ENCODE measurements at regions not wholly inside any gene's neighbourhood (a gene's known extent, or its start where the extent isn't known, plus 50 kb on each side); places are given as distances from the start of the nearest gene placed in this dataset.

DNA sequence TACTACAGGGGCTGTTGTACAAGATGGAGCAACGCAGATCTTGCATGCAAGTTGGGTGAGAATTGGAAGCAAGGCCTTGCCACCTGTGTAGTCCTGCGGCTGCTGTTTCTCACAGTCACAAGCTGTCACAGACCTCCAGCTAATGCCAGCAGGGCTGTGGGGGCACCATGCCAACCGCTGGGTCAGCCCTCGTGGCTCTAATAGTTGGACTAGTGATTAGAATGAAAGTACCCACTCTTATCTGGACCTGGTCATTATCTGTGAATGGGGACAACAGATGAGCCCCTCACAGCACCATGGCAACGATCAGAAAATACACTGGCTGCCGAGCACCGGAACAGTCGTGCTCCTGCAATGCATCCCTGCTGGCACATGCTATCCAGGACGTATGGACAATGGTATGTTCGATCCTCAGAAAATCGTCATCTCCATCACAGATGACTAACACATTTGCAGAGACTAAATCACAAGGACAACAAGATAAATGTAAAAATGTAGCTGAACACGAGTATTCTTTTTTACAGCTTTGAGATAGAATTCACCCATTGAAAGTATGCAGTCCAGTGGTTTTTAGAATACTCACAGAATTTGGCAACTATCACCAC is 80.4 kb upstream of the CALN1 start:
- TF ChIP-seq BACH2 (CRISPR knock-in tag; IDR thresholded peaks at IDR 0.05; ENCODE audit: borderline replicate concordance) (no peak), CREB5 (CRISPR knock-in tag; IDR thresholded peaks at IDR 0.05; ENCODE audit: low read depth) (no peak), ESRRG (CRISPR knock-in tag; IDR thresholded peaks at IDR 0.05) (no peak), ZNF70 (CRISPR knock-in tag; IDR thresholded peaks at IDR 0.05) (no peak), SNAI2 (CRISPR knock-in tag; IDR thresholded peaks at IDR 0.05) (no peak), ARNTL (CRISPR knock-in tag; IDR thresholded peaks at IDR 0.05; ENCODE audit: borderline replicate concordance, low read depth) (no peak), POU6F1 (CRISPR knock-in tag; IDR thresholded peaks at IDR 0.05; ENCODE audit: borderline replicate concordance, low read depth) (no peak), TOX (CRISPR knock-in tag; IDR thresholded peaks at IDR 0.05; ENCODE audit: borderline replicate concordance) (no peak), PPARA (CRISPR knock-in tag; IDR thresholded peaks at IDR 0.05; ENCODE audit: borderline replicate concordance) (no peak), TCF4 (CRISPR knock-in tag; IDR thresholded peaks at IDR 0.05; ENCODE audit: borderline replicate concordance) (no peak)
- TF ChIP-seq, protein P1, sequence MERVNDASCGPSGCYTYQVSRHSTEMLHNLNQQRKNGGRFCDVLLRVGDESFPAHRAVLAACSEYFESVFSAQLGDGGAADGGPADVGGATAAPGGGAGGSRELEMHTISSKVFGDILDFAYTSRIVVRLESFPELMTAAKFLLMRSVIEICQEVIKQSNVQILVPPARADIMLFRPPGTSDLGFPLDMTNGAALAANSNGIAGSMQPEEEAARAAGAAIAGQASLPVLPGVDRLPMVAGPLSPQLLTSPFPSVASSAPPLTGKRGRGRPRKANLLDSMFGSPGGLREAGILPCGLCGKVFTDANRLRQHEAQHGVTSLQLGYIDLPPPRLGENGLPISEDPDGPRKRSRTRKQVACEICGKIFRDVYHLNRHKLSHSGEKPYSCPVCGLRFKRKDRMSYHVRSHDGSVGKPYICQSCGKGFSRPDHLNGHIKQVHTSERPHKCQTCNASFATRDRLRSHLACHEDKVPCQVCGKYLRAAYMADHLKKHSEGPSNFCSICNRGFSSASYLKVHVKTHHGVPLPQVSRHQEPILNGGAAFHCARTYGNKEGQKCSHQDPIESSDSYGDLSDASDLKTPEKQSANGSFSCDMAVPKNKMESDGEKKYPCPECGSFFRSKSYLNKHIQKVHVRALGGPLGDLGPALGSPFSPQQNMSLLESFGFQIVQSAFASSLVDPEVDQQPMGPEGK (CRISPR knock-in tag; IDR thresholded peaks at IDR 0.05; ENCODE audit: borderline replicate concordance): no peak
- ATAC-seq: no peak

- ATAC-seq: no peak
Observed at GRCh38 chr7:72490301-72490700, 78.2 kb upstream of the CALN1 start.

DNA sequence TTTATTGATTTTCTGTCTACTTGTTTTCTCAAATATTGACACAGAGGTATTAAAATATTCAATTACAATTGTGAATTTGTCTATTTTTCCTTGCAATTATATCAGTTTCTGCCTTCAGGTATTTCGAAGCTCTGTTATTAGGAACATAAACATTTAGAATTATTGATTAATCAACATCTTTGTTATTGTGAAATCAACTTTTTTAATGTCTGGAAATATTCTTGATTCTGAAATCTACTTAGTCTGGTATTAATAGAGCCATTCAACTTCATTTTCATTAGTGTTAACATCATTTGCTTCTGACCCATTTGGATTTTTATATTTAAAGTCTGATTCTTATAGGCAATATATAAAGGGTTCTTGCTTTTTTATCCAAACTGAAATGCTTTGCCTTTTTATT is 69.8 kb upstream of the CALN1 start:
- no peak for ATAC-seq
- TF ChIP-seq, protein P2, sequence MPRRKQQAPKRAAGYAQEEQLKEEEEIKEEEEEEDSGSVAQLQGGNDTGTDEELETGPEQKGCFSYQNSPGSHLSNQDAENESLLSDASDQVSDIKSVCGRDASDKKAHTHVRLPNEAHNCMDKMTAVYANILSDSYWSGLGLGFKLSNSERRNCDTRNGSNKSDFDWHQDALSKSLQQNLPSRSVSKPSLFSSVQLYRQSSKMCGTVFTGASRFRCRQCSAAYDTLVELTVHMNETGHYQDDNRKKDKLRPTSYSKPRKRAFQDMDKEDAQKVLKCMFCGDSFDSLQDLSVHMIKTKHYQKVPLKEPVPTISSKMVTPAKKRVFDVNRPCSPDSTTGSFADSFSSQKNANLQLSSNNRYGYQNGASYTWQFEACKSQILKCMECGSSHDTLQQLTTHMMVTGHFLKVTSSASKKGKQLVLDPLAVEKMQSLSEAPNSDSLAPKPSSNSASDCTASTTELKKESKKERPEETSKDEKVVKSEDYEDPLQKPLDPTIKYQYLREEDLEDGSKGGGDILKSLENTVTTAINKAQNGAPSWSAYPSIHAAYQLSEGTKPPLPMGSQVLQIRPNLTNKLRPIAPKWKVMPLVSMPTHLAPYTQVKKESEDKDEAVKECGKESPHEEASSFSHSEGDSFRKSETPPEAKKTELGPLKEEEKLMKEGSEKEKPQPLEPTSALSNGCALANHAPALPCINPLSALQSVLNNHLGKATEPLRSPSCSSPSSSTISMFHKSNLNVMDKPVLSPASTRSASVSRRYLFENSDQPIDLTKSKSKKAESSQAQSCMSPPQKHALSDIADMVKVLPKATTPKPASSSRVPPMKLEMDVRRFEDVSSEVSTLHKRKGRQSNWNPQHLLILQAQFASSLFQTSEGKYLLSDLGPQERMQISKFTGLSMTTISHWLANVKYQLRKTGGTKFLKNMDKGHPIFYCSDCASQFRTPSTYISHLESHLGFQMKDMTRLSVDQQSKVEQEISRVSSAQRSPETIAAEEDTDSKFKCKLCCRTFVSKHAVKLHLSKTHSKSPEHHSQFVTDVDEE (CRISPR knock-in tag; IDR thresholded peaks at IDR 0.05): no peak
- TF ChIP-seq, protein P1 (CRISPR knock-in tag; IDR thresholded peaks at IDR 0.05; ENCODE audit: borderline replicate concordance): no peak
- TF ChIP-seq SNAI2 (CRISPR knock-in tag; IDR thresholded peaks at IDR 0.05) (no peak), ZNF8 (CRISPR knock-in tag; IDR thresholded peaks at IDR 0.05) (no peak), OSR1 (CRISPR knock-in tag; IDR thresholded peaks at IDR 0.05) (no peak), ESRRG (CRISPR knock-in tag; IDR thresholded peaks at IDR 0.05) (no peak), ZNF70 (CRISPR knock-in tag; IDR thresholded peaks at IDR 0.05) (no peak)
- TF ChIP-seq, protein P3, sequence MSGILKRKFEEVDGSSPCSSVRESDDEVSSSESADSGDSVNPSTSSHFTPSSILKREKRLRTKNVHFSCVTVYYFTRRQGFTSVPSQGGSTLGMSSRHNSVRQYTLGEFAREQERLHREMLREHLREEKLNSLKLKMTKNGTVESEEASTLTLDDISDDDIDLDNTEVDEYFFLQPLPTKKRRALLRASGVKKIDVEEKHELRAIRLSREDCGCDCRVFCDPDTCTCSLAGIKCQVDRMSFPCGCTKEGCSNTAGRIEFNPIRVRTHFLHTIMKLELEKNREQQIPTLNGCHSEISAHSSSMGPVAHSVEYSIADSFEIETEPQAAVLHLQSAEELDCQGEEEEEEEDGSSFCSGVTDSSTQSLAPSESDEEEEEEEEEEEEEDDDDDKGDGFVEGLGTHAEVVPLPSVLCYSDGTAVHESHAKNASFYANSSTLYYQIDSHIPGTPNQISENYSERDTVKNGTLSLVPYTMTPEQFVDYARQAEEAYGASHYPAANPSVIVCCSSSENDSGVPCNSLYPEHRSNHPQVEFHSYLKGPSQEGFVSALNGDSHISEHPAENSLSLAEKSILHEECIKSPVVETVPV (CRISPR knock-in tag; IDR thresholded peaks at IDR 0.05): no peak

More at GRCh38 chr7:72490301-72490700, 78.2 kb upstream of the CALN1 start:
- no peak for TF ChIP-seq SNAI2 (CRISPR knock-in tag; IDR thresholded peaks at IDR 0.05)
- no peak for TF ChIP-seq TCF4 (CRISPR knock-in tag; IDR thresholded peaks at IDR 0.05; ENCODE audit: borderline replicate concordance)
- TF ChIP-seq, protein P2 (CRISPR knock-in tag; IDR thresholded peaks at IDR 0.05): no peak
- TF ChIP-seq RARB (CRISPR knock-in tag; IDR thresholded peaks at IDR 0.05): no peak
- no peak for TF ChIP-seq ZNF565 (CRISPR knock-in tag; conservative IDR thresholded peaks at IDR 0.05; ENCODE audit: low read depth)
- TF ChIP-seq, protein P1 (CRISPR knock-in tag; IDR thresholded peaks at IDR 0.05; ENCODE audit: borderline replicate concordance): no peak
- no peak for TF ChIP-seq ZFP3 (CRISPR knock-in tag; IDR thresholded peaks at IDR 0.05)
- no peak for TF ChIP-seq ISL1 (CRISPR knock-in tag; IDR thresholded peaks at IDR 0.05)
- no peak for TF ChIP-seq OSR1 (CRISPR knock-in tag; IDR thresholded peaks at IDR 0.05)
- no peak for TF ChIP-seq ESRRG (CRISPR knock-in tag; IDR thresholded peaks at IDR 0.05)

Measured in SK-N-SH treated with all-trans-retinoic acid at 6 μM for 48 hours (cell line).